ENCODE measurements at regions not wholly inside any gene's neighbourhood (a gene's known extent, or its start where the extent isn't known, plus 50 kb on each side); places are given as distances from the start of the nearest gene placed in this dataset.
"Not testable (repeated sequence)": the region's sequence is repeated elsewhere in the genome, so short reads cannot be mapped to it uniquely, and the experiment has no call there.

DNA sequence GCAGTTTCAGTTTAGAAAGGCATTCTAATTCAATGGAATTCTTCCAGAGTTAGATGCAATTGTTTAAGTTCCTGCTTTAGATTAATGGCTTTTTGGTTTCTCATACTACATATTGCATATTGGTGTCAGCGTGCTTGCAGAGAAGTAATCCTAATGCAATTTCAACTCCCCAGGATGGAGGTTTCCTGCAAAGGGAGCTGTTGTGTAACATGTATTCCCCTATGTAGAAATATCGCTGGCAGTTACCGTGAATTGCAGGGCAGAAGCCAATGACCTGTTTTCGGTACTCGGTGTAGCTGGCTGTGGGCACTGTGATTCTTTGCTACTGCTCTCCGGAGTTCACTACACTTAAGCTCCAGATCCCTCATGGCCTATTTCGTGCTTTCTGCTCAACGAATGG is 256.1 kb upstream of the PTBP2 start:
- Histone ChIP-seq H3K27ac (no peak overlapping the region), H3K4me1 (no peaks in the 10 kb centered on the region), H3K9me3 (no peaks in the 10 kb centered on the region), H3K4me3 (replicated peaks in 1 of 3) (no peak overlapping the region), H3K36me3 (no peaks in the 10 kb centered on the region), H3K27me3 (no peaks in the 10 kb centered on the region)
- DNase-seq, result no peak
- 63% methylated on average over 8 of the region's 8 CpGs for WGBS, 2 donors
- intact Hi-C loops (cut with DNase I), result no loop called here
- TF ChIP-seq, protein P1, sequence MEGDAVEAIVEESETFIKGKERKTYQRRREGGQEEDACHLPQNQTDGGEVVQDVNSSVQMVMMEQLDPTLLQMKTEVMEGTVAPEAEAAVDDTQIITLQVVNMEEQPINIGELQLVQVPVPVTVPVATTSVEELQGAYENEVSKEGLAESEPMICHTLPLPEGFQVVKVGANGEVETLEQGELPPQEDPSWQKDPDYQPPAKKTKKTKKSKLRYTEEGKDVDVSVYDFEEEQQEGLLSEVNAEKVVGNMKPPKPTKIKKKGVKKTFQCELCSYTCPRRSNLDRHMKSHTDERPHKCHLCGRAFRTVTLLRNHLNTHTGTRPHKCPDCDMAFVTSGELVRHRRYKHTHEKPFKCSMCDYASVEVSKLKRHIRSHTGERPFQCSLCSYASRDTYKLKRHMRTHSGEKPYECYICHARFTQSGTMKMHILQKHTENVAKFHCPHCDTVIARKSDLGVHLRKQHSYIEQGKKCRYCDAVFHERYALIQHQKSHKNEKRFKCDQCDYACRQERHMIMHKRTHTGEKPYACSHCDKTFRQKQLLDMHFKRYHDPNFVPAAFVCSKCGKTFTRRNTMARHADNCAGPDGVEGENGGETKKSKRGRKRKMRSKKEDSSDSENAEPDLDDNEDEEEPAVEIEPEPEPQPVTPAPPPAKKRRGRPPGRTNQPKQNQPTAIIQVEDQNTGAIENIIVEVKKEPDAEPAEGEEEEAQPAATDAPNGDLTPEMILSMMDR (IDR thresholded peaks at IDR 0.05), result no peak
- TF ChIP-seq POLR2A (IDR thresholded peaks at IDR 0.05), result no peak

DNA sequence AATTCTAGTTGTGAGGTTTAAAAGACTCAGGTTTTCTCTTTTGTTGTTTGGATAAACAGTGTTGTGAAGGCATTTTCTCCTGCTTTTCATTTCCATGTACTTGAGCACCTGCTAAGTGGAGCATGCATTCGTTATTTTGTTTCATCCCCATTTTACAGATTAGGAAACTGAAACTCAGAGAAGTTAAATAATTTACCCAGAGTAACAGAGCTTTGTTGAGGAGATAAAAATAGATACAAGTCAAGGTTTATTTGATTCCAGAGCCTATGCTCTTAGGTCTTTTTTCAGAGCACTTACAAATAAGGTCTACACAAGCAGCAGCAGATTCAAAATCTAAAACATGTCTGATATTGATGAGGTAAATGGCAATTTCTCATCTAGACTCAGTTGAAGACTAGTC is 254.7 kb upstream of the PTBP2 start:
- no peaks in the 10 kb centered on the region for H3K36me3 ChIP-seq
- DNase-seq, result no peak
- TF ChIP-seq, protein P1 (IDR thresholded peaks at IDR 0.05), result no peak
- TF ChIP-seq POLR2A (IDR thresholded peaks at IDR 0.05), result no peak
- no peak overlapping the region for H3K27ac ChIP-seq
- intact Hi-C loops (cut with DNase I), result no loop called here
- no peak overlapping the region for H3K4me3 ChIP-seq (replicated peaks in 1 of 3)
- no peaks in the 10 kb centered on the region for H3K27me3 ChIP-seq
- H3K4me1 ChIP-seq, result no peaks in the 10 kb centered on the region
- 65 to 67% methylated on average over 1 of the region's 1 CpG for WGBS, 2 donors
- no peaks in the 10 kb centered on the region for H3K9me3 ChIP-seq

DNA sequence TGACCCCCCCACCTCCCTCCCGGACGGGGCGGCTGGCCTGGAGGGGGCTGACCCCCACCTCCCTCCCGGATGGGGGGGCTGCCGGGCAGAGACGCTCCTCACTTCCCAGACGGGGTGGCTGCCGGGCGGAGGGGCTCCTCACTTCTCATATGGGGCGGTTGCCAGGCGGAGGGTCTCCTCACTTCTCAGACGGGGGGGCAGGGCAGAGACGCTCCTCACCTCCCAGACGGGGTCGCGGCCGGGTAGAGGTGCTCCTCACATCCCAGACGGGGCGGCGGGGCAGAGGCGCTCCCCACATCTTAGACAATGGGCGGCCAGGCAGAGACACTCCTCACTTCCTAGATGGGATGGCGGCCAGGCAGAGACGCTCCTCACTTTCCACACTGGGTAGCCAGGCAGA is 251.9 kb upstream of the PTBP2 start:
- intact Hi-C loops (cut with DNase I), result not testable (repeated sequence)

DNA sequence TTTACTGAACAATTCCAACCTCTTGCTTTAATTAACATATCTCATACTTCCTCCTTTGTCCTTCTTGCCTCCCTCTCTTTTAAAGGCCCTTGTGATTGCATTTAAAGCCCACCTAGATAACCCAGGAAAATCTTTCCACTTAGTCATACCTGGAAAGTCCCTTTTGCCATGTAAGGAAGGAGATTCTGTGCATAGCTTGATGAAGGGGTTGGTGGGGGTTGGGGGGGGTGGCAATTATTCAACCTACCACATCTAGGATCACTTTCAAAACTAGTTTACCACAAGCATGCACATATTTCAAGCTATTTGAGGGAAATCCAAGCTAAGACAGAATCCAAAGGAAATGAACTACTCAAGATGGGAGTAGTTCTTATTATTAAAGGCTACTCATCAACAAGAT is 249.1 kb upstream of the PTBP2 start:
- intact Hi-C loops (cut with DNase I), result no loop called here
- H3K9me3 ChIP-seq, result no peaks in the 10 kb centered on the region
- no peak for DNase-seq
- no peaks in the 10 kb centered on the region for H3K36me3 ChIP-seq
- no peaks in the 10 kb centered on the region for H3K4me1 ChIP-seq
- H3K4me3 ChIP-seq (replicated peaks in 1 of 3), result no peak overlapping the region
- no peak overlapping the region for H3K27ac ChIP-seq
- no peaks in the 10 kb centered on the region for H3K27me3 ChIP-seq
- TF ChIP-seq POLR2A (IDR thresholded peaks at IDR 0.05), result no peak
- TF ChIP-seq, protein P1 (IDR thresholded peaks at IDR 0.05), result no peak

More for the DNA sequence above, 251.9 kb upstream of the PTBP2 start:
- not testable (repeated sequence) for H3K27me3 ChIP-seq; H3K27ac ChIP-seq; H3K4me3 ChIP-seq (replicated peaks in 1 of 3); H3K9me3 ChIP-seq; H3K4me1 ChIP-seq; H3K36me3 ChIP-seq; DNase-seq
- WGBS, 2 donors, result no CpG with 5 or more reads among the region's 24 CpGs

DNA sequence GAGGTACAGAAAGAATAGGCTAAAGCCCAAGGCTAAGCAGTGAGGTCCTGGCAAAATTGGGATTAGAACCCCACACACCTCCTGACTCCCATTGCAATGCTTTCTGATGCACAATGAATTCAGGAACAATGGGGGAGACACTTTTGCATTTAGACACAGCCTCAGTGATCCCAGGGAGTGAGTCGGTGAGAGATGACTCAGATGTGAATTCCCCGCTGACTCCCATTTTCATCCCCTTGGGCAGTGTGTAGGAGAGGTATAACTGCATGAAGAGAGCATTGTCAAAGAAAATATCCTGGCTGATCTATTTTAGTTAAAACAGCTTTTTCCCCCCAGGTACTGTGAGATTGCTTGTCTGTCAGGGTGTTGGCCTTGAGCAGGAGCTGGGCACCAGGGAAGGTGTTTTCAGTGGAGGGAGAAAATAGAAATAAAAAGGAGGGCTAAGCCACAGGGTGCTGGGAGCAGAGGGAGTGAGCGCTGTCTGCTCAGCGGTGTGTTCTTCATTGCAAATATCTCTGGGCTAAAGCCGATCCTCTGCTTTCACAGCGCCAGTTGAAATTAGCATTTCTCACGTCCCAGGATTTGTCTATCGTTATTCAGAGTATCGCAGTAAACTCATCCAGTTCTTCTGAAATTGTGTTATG is 247.7 kb upstream of the PTBP2 start:
- 79 to 81% methylated on average over 9 of the region's 9 CpGs for WGBS, 2 donors
- intact Hi-C loops (cut with DNase I), result no loop called here
- no peak for TF ChIP-seq POLR2A (IDR thresholded peaks at IDR 0.05)
- TF ChIP-seq, protein P1 (IDR thresholded peaks at IDR 0.05), result no peak
- Histone ChIP-seq H3K4me3 (replicated peaks in 1 of 3) (no peak overlapping the region), H3K27me3 (no peaks in the 10 kb centered on the region), H3K27ac (no peak overlapping the region), H3K4me1 (no peaks in the 10 kb centered on the region), H3K9me3 (no peaks in the 10 kb centered on the region), H3K36me3 (no peaks in the 10 kb centered on the region)
- no peak for DNase-seq

Data from thyroid gland (tissue), 4 donors.